Endothelial cell of umbilical vein (primary cell): ENCODE measurements at regions not wholly inside any gene's neighbourhood (a gene's known extent, or its start where the extent isn't known, plus 50 kb on each side); places are given as distances from the start of the nearest gene placed in this dataset.
"Not testable (repeated sequence)": the region's sequence is repeated elsewhere in the genome, so short reads cannot be mapped to it uniquely, and the experiment has no call there.

Experiments used
- CTCF ChIP-seq, 2 donors: IDR thresholded peaks; 1 replicate in 1 of 2; 2 replicates in 1 of 2; pipeline ENCODE4 v1.5.1; 2011; ENCODE audit warnings: low read length in 2 of 2, mild to moderate bottlenecking in 2 of 2, moderate library complexity in 2 of 2, control low read depth in 1 of 2, inconsistent platforms in 1 of 2, low read depth in 1 of 2; ENCODE audit not compliant: insufficient read depth in 1 of 2; ENCODE audit errors: extremely low read depth in 1 of 2
- EZH2 ChIP-seq: IDR thresholded peaks from 2 replicates; pipeline ENCODE4 v1.6.1; 2012; ENCODE audit warnings: borderline replicate concordance, low read depth, mild to moderate bottlenecking, moderate library complexity, low read length, inconsistent platforms; ENCODE audit not compliant: severe bottlenecking
- JUN ChIP-seq: IDR thresholded peaks from 2 replicates; pipeline ENCODE4 v1.6.1; 2011; ENCODE audit warnings: borderline replicate concordance, low read depth; ENCODE audit not compliant: insufficient read length, insufficient read depth
- MAX ChIP-seq: IDR thresholded peaks from 2 replicates; pipeline ENCODE4 v1.6.1; 2011; ENCODE audit not compliant: insufficient read depth, insufficient read length
- MYC ChIP-seq: IDR thresholded peaks from one replicate; pipeline ENCODE4 v1.6.1; 2011; ENCODE audit warnings: mild to moderate bottlenecking, low read depth, low read length
- POLR2A ChIP-seq: IDR thresholded peaks from 2 replicates; pipeline ENCODE4 v1.6.1; 2012; ENCODE audit warnings: low read depth, mild to moderate bottlenecking, control low read depth, low read length
- POLR2AphosphoS5 ChIP-seq: IDR thresholded peaks from 2 replicates; pipeline ENCODE4 v1.6.1; 2012; ENCODE audit warnings: low read depth, mild to moderate bottlenecking, control low read depth, low read length, moderate library complexity; ENCODE audit not compliant: insufficient read depth

- TF ChIP-seq CTCF (IDR thresholded peaks at IDR 0.05; ENCODE audit: extremely low read depth in 1 of 2, insufficient read depth in 1 of 2, low read depth in 1 of 2, low read length in 2 of 2); POLR2AphosphoS5; MYC; EZH2; JUN; MAX; POLR2A: not testable (repeated sequence)
Observed at GRCh38 chr17:77050901-77051300, 89.9 kb upstream of the SEC14L1 start.
